Amygdala (tissue), 56 donors: ENCODE measurements at regions not wholly inside any gene's neighbourhood (a gene's known extent, or its start where the extent isn't known, plus 50 kb on each side); places are given as distances from the start of the nearest gene placed in this dataset.
"Not testable (repeated sequence)": the region's sequence is repeated elsewhere in the genome, so short reads cannot be mapped to it uniquely, and the experiment has no call there.

Experiments
- DNase-seq, 56 donors: peaks; one replicate each; lab custom pipeline; 2025; lab: John Stamatoyannopoulos, UW

DNA sequence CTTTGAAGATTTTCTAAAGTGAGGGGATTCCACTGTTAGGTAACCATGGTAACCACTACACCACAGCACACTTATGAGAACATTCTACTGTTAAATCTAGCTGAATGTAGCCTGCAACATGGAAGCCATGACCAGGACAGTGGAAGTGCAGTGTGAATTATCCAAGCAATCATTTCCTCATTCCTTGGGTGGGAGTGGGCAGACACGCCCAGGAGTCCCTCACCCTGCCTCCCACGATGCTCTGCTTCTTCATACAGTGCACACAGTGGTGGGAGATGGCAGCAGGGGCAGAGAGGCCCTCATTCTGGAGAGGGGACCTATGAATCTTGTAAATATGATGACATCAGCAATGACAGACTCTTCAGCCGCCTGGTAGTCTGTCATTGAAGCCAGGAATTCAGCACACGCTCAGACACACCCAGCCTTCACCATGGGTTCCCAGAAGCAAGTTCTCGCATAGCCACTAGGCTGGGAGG lies 70.1 kb upstream of the HOXC13 start:
- no peak for DNase-seq

DNA sequence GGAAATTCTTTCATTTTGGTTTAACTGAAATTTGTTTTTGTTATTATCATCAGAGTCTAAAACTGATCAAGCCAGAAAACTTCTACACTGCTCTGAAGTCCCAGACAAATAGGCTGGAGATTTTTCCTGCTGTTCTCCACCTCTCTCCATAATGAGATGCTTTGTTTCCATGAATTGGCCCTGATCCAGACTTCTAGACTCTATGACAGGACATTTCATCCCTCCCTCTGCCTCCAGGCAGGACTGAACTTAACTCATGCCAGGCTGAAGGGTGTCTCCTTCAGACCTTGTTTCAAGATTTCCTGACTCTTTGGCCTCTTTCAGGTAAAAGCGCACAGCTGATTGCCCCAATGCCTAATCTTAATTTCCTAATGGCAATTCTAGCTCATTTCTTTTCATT lies 69.1 kb upstream of the HOXC13 start:
- DNase-seq: peak in 1 of 56 donors; percentile 11

DNA sequence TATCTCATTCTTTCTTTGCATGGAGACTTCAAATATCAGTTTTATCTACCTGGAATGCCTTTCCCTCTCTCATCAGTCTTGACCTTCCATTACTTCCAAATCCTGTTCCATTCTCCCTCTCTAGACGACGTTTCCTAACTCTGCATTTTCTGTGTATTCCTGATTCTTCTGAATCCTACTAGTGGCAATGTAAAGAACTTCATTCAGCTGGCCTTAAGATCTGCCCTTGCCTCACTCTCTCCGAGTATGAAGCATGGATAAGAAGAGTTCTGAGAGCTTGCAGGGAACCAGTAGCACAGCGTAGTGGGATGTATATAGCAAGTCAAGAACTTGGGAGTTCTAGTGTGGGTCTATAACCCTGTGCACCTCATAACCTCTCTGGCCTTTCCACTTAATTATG lies 68.5 kb upstream of the HOXC13 start:
- DNase-seq: no peak

DNA sequence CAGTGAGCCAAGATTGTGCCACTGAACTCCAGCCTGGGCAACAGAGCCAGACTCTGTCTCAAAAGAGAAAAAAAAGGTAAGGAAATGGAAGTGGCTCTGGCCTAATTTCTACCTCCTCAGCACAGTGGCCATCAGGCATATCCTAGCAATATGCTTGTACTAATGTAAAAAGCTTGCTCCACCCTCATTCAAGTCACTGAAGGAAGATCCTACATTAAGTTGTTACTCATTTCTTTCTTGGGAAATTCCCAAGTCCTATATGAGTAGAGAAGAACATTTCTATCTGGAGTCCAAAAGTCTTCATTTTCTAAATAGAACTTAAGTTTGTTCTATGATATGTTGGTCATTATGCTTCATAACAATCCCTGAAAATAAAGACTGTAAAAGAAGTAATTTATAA lies 67.3 kb upstream of the HOXC13 start:
- no peak for DNase-seq

DNA sequence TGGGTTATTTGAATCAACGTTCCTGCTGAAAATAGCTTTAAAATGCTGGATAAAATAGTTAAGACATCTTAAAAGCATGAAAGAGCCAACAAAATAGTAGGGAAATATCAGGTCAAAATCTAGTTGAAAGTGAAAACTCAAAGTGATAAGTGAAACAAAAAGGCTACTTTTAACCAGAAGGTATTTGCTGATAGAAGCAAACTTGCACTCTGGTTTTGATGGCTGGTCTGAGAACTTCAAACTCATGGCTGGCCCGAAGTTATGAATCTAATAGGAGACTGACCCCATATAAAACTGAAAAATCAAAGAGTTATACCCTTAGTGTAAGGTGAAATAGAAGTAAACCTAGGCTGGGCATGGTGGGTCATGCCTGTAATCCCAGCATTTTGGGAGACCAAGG lies 66.3 kb upstream of the HOXC13 start:
- no peak for DNase-seq

DNA sequence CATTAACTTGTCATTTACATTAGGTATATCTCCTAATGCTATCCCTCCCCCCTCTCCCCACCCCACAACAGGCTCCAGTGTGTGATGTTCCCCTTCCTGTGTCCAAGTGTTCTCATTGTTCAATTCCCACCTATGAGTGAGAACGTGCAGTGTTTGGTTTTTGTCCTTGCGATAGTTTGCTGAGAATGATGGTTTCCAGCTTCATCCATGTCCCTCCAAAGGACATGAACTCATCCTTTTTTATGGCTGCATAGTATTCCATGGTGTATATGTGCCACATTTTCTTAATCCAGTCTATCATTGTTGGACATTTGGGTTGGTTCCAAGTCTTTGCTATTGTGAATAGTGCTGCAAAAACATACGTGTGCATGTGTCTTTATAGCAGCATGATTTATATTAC lies 60.7 kb upstream of the HOXC13 start:
- DNase-seq: not testable (repeated sequence)

DNA sequence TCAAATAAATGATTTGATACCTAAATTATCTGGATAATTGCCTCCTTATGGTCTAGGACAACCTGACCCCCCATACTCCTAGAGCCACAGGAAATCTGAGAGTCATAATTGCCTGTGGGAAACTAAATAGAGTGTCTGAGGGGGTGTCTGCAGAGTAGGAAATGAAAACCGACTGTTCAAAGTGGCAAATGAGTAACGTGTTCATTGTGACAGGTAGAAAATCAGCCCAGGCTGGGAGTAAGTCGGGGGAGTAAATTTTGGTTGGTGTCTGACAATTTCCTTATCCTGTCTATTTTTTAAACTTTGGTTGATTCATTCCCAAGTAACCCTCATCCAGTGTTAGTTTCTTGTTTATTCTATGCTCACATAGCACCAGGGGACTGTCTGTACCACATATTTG lies 51.6 kb upstream of the HOXC13 start:
- DNase-seq: no peak

DNA sequence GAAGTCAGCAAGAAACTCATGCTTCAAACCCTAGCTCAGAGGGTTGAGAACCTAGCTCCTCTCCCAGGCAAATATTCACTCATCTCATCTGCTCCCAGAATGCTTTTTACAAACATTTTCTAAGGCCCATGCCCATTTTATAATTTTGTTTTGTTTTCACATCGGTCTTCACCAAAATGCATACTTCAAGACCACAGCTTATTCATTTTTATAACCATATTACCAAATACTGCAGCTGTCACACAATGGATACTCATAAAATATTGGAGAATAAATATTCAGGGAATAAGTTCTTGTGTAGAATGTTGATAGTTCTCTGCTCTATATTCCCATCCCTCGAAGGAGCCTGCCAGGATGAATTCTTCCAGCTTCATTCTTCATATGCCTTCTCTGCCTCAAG lies 50.8 kb upstream of the HOXC13 start:
- DNase-seq: no peak
